Lung (tissue), 11 donors: ENCODE measurements at regions not wholly inside any gene's neighbourhood (a gene's known extent, or its start where the extent isn't known, plus 50 kb on each side); places are given as distances from the start of the nearest gene placed in this dataset.

Experiments
- ATAC-seq: fragments of 200-7000 bp; cut with Tn5 transposase; one replicate; pipeline ENCODE4 v1.9.1; 2020; ENCODE audit warnings: moderate number of reproducible peaks; ENCODE audit not compliant: insufficient read depth, low FRiP score
- DNase-seq, 3 donors: peaks; one replicate each; pipeline ENCODE4 v3.0.0-alpha.2; 2013 to 2017
- H3K27ac ChIP-seq, 2 donors: one replicate each; pipeline ENCODE4 v1.5.1; 2013; ENCODE audit warnings: mild to moderate bottlenecking in 2 of 2, moderate library complexity in 2 of 2, control low read depth in 1 of 2, inconsistent platforms in 1 of 2, low read depth in 1 of 2, low read length in 1 of 2
- H3K27me3 ChIP-seq, 3 donors: one replicate each; pipeline ENCODE4 v1.5.1; 2013; ENCODE audit warnings: low read length in 2 of 3; ENCODE audit not compliant: control insufficient read depth in 3 of 3, insufficient read depth in 3 of 3
- H3K36me3 ChIP-seq, 4 donors: one replicate each; pipeline ENCODE4 v1.5.1; 2013; ENCODE audit warnings: low read length in 4 of 4, mild to moderate bottlenecking in 1 of 4, moderate library complexity in 1 of 4; ENCODE audit not compliant: control insufficient read depth in 4 of 4, insufficient read depth in 4 of 4
- H3K4me1 ChIP-seq, 5 donors: one replicate each; pipeline ENCODE4 v1.5.1; 2013; ENCODE audit warnings: low read length in 5 of 5, mild to moderate bottlenecking in 2 of 5, moderate library complexity in 1 of 5; ENCODE audit not compliant: control insufficient read depth in 5 of 5, insufficient read depth in 5 of 5
- H3K4me3 ChIP-seq: one replicate; pipeline ENCODE4 v1.5.1; 2013; ENCODE audit warnings: mild to moderate bottlenecking, control low read depth, moderate library complexity
- H3K9ac ChIP-seq, 2 donors: one replicate each; pipeline ENCODE4 v1.5.1; 2013; ENCODE audit warnings: low read length in 2 of 2, control low read depth in 1 of 2; ENCODE audit not compliant: insufficient read depth in 1 of 2
- H3K9me3 ChIP-seq, 4 donors: one replicate each; pipeline ENCODE4 v1.5.1; 2013; ENCODE audit warnings: low read length in 3 of 4, mild to moderate bottlenecking in 1 of 4, moderate library complexity in 1 of 4; ENCODE audit not compliant: control insufficient read depth in 4 of 4, insufficient read depth in 3 of 4
- WGBS, 2 donors: extraction: QIAGEN DNeasy Blood & Tissue Kit; methylation state at CpG; one replicate each; pipeline ENCODE4 v1.1.7; 2013; 5-methylcytosine and 5-hydroxymethylcytosine counted together
- TF ChIP-seq, protein P1 (sequence below): IDR thresholded peaks from 2 replicates; pipeline ENCODE4 v1.5.1; 2012; ENCODE audit warnings: mild to moderate bottlenecking; ENCODE audit errors: control extremely low read depth, extremely low read depth
- donor health status: control.
- donor health status: control.
- donor health status: Bipolar disorder and iron deficiency.
- donor health status: healthy.
- donor health status: DM: yes; HTN: yes; CAD: no.

DNA sequence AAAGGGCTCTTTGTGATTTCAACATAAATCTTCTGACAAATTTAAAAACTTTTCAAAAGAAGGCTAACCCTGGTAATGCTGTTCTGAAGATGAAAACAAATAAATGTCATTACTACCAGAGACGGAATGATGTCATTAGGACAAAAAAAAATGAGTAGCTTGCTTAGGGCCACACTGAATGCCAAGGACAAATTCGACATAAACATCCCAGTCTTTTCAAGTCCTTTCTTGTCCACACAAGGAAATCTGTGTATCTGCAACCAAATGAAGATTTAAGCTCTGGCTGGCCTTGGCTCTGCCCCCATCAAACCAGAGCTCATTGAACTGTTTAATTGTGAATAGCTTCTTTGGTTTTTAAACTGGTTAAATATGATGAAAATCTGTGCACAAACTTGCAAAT lies 592.7 kb downstream of the TLE1 start:
- no peak for ATAC-seq
- 65 to 84% methylated on average over 2 of the region's 2 CpGs for WGBS, 2 donors
- H3K36me3 ChIP-seq, result no peaks in the 10 kb centered on the region
- no peak for DNase-seq
- TF ChIP-seq, protein P1, sequence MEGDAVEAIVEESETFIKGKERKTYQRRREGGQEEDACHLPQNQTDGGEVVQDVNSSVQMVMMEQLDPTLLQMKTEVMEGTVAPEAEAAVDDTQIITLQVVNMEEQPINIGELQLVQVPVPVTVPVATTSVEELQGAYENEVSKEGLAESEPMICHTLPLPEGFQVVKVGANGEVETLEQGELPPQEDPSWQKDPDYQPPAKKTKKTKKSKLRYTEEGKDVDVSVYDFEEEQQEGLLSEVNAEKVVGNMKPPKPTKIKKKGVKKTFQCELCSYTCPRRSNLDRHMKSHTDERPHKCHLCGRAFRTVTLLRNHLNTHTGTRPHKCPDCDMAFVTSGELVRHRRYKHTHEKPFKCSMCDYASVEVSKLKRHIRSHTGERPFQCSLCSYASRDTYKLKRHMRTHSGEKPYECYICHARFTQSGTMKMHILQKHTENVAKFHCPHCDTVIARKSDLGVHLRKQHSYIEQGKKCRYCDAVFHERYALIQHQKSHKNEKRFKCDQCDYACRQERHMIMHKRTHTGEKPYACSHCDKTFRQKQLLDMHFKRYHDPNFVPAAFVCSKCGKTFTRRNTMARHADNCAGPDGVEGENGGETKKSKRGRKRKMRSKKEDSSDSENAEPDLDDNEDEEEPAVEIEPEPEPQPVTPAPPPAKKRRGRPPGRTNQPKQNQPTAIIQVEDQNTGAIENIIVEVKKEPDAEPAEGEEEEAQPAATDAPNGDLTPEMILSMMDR, result no peak
- H3K27ac ChIP-seq, result no peak overlapping the region
- H3K9ac ChIP-seq, result no peak overlapping the region
- no peaks in the 10 kb centered on the region for H3K4me1 ChIP-seq
- peaks cover 0 to 4% (median 0%) of the 10 kb centered on the region in 4 donors for H3K9me3 ChIP-seq
- H3K4me3 ChIP-seq, result no peak overlapping the region
- no peaks in the 10 kb centered on the region for H3K27me3 ChIP-seq

DNA sequence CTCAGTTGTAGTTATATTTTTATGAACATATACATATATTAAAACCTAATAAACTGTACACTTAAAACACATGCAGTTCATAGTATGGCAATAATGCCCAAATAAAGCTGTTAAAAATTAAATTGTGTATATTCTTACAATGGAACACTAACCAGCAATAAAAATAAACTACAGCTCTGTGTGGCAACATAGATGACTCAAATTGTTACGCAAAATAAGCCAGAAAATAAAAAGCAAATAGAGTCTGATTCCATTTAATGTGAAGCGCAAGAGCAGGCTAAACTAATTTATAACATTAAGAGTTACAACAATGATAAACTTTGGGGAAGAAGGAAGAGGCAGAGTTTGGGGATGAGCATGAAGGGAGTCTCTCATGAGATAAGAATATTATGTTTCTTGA lies 597.3 kb downstream of the TLE1 start:
- WGBS, 2 donors, result 90 to 93% methylated on average over 2 of the region's 2 CpGs
- Histone ChIP-seq H3K36me3 (no peaks in the 10 kb centered on the region), H3K27me3 (no peaks in the 10 kb centered on the region), H3K27ac (no peak overlapping the region), H3K4me3 (no peak overlapping the region), H3K9ac (no peak overlapping the region), H3K9me3 (peaks cover 0 to 4% (median 0%) of the 10 kb centered on the region in 4 donors), H3K4me1 (no peaks in the 10 kb centered on the region)
- no peak for DNase-seq
- no peak for ATAC-seq
- TF ChIP-seq, protein P1, result no peak

DNA sequence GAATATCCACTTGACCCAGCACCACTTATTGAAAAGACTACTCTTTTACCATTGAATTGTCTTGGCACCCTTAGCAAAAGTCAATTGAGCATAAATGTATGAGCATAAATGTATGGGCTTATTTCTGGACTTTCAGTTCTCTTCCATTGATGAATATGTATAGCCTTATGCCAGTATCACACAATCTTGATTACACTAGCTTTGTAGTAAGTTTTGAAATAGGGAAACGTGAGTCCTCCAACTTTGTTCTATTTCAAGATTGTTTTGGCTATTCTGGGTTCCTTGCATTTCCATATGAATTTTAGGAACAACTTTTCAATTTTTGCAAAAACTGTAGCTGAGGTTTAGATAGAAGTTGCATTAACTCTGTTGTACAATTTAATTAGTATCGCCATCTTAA lies 601.0 kb downstream of the TLE1 start:
- 83 to 93% methylated on average over 2 of the region's 2 CpGs for WGBS, 2 donors

More for the DNA sequence above, 601.0 kb downstream of the TLE1 start:
- Histone ChIP-seq H3K9me3 (peaks cover 0 to 2% (median 0%) of the 10 kb centered on the region in 4 donors), H3K4me1 (peaks cover 0 to 3% (median 0%) of the 10 kb centered on the region in 5 donors), H3K9ac (no peak overlapping the region), H3K27me3 (peaks cover 0 to 3% (median 0%) of the 10 kb centered on the region in 3 donors), H3K4me3 (no peak overlapping the region), H3K27ac (no peak overlapping the region), H3K36me3 (no peaks in the 10 kb centered on the region)
- ATAC-seq (no peak), DNase-seq (no peak)
- TF ChIP-seq, protein P1, result no peak
